ENCODE measurements at regions not wholly inside any gene's neighbourhood (a gene's known extent, or its start where the extent isn't known, plus 50 kb on each side); places are given as distances from the start of the nearest gene placed in this dataset.

DNA sequence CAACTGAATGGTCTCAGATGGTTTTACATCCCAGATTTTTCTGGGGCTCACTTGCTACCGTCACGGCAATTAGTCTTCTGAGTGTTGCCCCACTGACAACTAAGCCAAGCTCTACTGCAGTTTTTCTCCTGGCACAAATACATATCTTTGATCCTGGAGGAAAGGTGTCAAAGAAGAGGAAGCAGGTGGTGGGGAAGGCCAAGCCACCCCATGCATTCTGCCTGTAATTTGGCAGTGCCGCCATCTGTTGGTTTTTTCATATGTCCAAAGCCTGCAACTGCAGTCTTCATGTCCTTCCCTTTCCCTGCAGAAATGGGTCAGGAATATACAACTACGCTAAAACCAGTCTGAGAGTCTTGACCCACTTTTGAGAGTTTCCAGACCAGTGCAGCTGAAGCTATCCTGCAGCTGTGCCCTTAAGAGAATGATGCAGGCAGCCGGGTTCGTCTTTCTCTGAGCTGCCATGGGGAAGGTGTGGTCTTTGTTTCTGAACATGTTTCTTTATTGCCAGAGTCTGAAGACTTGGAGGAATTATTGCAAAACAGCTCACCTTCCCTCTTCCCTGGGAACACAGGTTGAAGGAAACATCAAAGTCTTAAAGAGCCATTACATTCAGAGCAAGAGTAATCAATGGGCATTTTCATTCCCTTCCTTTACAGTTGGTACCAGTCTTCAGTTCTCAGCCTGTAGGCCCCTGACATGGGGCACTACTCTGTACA lies 71.8 kb upstream of the ATL2 start:
- DNase-seq = no peak

DNA sequence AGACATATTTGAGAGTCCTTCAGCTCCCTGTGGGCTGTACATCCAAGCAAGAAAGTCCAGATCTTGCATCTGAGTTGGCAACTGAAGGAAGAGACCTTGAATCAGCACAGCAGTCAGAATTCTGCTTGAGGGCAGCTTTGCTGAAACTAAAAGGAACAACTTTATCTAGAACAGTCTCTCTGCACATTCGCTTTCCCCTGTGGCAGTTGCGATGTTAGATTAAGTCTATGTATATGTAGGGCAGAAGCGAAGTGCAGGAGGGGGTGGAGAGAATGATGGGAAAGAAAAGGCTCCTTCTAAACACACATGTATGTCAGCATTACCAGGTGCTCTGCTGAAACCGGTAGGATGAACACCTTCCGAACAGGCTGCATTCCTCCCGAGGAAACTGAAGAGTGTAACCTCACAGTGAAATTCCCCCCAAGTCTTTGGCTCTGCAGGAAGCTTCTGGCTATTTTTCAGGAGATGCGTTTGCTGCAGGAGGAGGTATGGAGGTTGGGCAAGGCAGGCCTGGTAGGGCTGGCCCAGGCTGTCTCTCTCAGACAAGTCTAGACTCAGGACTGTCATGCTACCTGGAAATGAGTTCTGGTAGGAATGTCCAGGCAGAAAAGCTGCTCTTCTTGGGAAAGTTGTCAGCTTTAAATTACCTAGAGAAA lies 70.0 kb upstream of the ATL2 start:
- DNase-seq = no peak

DNA sequence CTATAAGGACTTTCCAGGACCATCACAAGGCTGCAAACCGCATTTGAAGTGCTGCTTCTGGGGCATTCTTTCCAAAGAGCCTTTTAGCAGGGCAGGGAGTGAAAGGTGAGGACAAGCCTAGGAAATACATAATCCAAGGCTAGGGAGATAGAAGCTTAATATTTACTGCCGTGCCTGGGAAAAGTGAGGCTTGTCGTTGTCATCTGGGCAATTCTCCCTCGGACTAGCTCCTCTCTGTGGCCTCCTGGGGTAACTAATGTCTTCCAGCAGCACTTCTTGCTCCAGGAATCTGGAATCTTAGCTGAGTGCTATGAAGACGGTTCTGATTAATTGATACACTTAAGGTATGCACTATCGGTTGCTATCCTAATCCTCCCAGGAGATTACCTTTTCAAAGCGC lies 69.3 kb upstream of the ATL2 start:
- no peak for DNase-seq

DNA sequence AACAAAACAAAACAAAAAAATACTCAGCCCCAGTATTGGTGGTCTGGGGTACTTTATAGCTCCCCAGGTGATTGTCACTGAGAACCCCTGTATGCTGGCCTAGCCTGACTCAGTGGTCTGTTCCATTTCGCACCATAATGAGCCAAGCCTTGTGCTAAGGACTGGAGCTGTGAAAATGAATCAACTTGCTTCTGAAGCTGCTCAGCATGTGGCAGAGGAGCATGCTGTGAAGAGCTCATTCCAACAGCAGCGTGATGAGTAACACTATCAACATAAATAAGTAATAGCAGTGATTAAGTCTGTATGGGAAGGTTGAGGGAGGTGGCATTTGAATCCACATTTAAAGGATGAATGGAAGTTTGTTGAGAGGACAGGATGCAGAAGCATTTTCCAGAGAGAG lies 67.2 kb upstream of the ATL2 start:
- no peak for DNase-seq

DNA sequence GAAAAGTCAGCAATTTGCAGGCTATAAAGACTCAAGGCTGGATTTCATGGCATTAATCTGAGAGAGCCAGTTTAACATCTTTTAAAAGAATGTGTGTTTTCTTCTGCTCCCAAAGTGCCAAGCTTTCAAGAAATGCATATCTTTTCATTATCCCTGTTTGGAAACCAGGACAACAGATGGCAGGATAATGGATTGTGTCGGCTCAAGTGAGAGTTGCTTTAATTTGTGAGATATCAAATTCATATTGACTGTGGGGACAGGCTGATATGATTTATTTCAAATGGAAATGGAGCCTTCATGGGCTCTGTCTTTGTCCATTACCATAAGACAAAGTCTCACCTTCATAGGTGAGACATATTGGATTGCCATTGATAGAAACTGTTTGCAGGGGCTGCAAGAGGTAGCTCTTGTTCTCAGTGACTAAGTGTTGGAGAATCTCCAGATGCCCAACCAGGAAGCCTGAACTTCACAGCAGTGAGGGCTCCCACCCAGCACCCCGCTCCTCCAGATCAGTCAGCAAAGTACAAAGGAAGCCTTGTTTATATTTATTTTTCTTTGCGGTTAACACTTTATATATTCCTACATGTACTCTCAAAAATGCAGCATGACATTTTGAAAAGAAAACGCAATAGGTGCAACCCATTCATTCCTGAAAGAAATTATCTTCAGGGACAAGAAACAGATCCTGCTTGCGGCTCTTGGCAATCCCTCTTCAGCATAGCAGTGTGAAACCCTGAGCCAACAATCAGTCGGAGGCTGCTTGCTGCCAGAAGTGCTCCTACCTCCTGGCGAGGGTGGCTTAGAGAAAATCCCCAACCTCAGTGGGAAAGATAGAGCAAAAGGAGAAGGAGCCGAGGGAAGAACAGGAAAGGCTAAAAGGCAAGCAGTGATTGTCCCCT lies 65.8 kb upstream of the ATL2 start:
- DNase-seq = no peak

DNA sequence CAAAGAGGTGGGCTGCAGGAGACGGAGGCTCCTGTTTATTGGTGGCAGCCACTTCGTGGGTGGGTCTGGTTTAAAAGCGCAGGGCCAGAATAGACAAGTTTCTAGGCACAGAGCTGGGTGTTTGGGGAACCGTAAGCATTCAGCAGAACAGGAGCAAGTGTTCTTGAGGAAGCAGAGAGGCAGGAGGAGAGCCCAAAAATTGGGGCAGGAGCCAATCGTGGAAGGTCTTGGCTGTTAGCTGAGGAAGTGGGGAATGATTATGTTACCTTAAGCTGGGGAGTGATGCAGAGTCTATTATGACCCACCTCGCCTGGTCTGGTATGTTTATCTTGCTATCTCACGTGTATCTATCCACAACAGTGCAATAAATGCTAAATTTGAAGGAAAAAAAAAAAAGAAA lies 64.3 kb upstream of the ATL2 start:
- no peak for DNase-seq

DNA sequence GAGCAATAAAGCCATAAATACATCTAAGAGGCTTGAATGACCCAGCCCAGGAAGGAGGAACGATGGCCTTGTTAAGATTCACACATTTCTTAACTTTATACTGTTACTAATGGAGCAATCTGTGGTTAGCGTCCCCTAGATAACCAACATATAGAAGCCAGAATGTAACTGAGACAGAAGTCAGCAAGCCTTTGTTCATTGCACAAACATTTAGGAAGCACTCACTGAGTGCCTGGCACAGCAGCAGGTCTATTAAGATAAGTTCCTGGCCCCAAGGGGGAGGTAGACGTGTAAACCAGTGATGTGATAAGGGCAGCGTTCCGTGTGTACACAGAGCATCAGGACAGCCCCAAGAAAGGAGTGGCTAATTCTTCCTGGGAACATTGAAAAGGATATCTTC lies 63.6 kb upstream of the ATL2 start:
- no peak for DNase-seq

DNA sequence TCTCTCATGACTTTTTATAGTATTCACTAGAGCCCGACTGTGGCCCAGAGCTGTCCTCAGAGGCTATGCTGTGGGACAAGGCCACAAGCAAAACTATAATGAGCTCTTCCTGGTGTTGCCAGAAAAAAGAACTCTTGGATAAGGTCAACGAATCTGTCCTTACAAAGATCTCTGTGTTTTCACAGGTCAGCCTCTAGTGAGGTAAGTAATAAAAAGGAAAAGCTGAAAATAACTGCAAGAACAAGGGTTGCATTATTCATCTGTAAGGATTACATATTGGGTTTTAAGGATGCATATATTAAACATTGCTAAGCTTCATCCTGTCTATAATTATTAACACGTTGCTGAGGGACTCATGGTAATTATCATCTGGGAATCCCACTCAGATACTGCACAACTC lies 62.8 kb upstream of the ATL2 start:
- no peak for DNase-seq

DNA sequence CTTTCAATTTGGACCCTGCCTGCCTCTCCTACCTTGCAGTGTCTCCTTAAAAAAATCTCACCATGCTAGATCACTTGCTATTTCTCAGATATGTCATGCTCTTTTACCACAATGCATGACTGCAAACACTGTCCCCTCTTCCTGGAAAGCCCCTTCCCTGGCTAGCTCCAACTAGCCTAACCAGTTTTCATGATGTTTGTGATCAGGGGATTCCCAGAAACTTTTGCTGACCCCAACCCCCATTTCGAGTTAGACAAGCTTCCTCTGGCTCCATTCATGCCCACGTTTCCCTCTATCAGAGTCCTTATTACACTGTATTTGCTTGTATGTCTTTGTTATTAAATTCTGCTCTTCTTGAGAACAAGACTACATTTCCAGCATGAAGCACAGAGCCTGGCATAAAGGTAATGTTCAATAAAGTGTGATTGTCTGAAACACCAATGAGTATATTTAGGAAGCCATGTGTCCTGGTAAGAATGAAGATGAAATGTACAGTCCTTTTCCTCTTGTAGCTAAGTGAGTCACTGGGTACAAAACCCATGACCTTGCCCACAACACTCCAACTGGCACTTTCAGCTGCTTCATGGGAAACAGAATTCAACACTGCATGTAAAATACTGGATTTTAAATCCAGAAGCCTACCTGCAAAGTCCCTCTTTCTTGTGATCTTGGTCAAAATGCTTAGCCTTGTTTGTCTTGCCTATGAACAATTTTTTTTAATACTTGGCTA lies 62.0 kb upstream of the ATL2 start:
- DNase-seq = no peak

DNA sequence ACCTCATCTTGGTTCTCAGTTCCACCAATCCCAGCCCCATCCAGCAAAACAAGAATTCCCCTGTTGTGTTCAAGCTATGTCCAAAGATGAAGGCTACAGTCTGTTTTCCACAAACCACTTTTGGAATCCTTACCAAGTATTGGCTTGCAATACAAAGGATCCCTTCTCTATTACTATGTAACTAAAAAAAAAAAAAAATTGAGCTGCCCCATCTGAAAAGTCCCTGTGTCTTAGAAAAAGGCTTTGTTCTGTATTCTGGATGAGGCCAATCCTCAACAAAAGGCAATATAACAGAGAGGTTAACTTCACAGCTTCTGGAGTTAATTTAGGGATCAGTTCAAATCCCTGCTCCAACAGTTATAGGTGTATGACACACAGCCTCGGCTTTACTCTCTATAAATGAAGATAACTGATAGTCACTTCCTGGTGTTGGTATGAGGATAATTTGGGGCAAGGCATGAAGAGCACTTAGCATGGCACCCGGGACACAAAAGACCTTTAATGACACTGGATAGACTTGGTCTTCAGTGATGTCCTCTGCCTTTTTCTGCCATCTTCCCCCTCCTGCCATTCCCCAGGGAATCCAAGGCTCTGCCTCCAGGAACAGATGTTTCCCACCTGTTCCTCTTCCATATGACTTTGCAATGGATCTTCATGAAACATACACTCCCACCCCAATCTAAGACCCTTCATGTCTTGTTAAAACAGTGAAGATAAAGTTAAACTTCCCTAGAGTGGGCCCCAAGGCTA lies 61.2 kb upstream of the ATL2 start:
- DNase-seq = no peak

DNA sequence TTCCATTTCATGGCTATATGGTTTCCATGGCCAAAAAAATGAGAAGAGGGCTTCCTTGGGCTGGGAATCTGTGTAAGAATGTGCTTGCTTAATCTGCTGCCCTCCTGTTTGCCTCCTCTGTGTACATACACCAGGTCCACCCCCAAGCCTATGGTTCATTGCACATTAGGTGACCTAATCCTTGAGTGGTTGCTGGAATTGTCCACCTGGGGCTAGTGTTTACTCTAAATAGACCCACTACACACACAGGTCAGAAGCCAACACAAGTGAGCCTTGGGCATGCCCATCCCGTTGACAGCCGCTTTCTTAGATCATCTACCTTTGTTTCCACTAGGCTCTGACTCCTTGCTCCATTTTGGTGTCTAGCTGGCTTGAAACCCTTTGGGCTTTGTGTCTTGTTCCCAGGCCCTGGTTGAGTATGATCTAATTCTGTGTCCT lies 59.2 kb upstream of the ATL2 start:
- no peak for DNase-seq

DNA sequence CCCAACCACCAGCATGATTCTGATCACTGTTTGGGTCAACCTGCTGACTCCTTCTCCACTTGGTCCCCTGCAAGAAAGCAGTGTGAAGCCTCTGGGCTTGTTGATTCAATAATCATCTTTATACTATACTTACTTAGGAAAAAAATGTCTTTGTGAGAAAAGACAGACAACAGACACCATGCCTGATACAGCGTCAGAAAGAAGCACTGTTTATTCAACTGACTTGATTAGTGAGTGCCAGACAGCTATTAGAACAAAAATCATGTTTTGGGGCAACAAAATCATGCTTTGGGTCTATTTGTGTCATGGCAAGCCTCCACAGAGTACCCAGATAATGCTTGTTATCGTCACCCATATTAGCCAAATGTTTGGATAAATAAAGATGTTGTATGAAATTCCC lies 58.7 kb upstream of the ATL2 start:
- DNase-seq = no peak

DNA sequence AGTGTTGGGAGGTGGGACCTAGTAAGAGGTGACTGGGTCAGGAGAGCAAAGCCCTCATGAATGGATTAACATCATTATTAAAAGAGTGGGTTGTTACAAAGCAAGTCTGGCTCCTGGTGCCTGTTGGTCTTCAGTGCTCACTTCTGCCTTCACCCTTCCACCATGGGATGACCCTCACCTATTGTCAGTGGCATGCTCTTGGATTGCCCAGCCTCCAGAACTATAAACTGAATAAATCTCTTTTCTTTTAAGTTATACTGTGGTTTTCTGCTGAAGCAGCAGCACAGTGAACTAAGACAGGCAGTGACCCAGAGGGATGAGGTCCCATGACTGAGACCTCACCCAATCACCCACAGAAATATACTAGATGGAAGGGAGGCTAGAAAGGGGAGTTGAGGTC lies 57.5 kb upstream of the ATL2 start:
- DNase-seq = no peak

DNA sequence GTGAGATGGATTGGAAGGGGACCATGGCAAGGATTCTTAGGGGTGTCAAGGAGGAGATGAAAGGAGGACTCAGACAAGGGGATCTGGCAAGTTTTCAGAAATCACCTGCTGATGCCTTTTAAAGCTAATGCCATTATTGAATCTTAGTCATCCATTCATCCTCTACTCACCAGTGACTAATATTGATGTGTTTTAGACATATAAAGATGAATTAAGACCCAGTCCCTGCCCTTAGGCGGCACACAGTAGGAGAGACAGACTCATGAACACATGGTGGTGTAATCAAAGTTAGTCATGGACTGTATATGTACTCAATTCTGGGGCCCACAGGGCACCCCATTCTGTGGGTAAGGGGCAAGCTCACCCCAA lies 56.5 kb upstream of the ATL2 start:
- no peak for DNase-seq

DNA sequence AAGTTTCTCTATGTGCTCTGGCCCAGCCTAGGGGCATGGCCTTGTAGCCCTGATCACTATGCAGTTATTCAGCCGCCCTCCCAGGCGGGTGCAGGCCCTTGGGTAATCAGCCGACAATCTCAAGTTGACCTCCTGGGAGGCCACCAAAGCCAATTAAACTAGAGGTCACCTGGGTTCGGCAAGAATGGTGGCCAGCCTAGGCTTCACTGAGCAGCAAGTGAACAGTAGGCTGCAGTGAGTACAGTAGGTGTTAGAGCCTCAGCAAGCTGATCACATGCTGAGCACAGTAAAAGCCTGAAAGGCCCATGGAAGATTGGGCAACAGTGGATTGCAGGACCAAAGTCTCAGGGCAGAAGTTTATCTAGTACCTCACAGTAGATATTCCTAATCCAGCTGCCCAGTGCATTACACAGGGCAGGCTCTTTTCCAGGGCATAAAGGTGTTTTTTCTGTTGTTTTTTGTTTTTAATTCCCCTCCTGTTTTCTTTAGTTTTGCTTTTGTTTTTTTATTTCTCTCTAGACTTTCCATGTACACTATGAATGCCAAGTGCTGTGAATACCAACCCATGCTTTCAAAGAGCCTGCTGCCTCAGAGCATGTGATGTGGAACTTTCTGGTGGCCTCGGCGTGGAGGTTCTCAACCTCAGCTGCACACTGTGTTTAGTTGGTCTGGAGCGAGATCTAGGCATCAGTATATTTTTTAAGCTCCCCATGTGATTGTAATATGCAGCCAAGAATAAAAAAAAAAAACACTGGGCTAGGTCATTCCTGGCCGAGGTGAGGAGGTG lies 55.9 kb upstream of the ATL2 start:
- DNase-seq = no peak

DNA sequence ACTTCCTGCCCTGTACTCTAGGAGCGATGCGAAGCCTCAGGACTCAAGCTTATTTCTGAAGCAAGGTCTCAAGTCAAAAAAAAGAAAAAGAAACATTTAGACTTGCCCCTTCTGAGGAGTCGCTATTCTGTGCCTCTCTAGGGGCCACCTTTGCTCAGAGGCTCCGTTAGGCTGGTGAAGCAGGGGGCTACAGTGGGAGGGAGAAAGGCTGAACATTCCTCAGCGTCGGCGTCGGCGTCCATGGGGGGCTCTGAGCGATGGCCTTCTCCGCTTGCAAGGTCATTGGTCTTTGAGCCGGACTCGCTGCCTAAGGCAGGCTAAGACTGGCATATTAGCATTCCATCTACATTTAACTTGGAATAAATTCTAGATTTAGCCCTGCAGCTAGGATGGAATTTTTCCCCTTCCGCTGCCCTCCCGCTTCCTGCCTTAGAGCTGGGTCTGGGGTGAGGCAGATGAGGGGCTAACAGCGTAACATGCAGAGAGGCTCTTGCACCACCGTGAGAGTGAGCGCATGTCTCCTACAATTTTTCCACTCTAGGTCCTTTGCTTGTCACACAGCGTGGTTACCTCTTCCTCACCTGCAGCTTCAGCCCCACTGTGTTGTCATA lies 53.6 kb upstream of the ATL2 start:
- no peak for DNase-seq

DNA sequence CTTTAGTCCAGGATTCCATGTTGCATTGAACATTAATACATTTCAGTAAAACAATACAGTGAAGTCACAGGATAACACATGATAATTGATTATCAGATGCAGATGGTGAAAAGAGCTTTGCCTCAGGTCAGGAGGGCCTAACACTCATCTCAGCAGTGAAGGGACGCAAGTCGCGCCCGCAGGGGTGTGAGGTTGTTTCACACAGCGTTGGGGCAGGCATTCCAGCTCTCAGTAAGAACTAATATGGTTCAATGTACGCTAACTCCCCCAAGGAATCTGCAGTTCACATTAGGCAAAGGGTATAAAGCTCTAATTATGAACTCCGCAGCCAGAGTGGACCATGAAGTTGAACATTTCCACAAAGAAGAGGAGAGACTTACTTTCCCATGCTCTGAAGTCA lies 53.1 kb upstream of the ATL2 start:
- no peak for DNase-seq

DNA sequence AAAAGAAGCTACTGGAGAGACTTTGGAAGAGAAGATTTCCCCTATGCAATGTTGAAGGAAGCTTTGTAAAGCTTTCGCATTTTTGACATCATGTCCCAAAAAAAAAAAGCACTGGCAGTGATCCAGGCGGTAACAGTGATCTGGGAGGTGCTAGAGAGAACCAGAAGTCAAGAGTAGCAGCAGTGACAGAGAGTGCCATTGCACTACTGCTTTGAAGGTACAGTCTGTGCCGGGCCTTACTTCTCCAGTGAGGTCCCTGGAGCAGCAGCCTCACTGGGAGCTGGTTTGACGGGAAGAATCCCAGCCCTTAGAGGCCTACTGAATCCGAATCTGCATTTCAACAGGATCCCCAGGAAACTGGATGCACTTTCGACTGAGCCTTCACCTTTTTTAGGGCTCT lies 50.9 kb upstream of the ATL2 start:
- DNase-seq = no peak

DNA sequence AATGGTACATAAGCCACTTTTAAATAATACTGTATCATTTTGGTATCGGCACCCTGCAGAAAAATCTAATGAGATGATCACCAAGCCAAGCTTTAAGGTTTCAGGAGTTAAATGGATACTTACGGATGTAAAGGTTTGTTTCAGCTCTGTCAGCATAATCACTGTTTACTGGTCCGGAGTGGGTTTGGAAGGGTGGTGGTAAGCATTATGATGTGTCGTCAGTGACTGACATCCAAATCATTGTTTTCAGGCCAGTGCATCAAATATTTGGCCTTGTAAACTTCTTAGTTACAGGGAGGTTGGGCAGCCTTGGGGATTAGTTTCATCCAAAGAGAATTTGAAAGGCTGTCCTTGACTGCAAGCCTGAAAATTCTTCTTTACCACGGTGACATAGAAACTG lies 50.0 kb upstream of the ATL2 start:
- DNase-seq = no peak
